CD14-positive monocyte (primary cell): ENCODE measurements at regions not wholly inside any gene's neighbourhood (a gene's known extent, or its start where the extent isn't known, plus 50 kb on each side); places are given as distances from the start of the nearest gene placed in this dataset.

Experiments used
- DNase-seq, 3 donors: peaks; one replicate each; pipeline ENCODE4 v3.0.0-alpha.2; 2011 to 2022
- H2AFZ ChIP-seq: 2 replicates; pipeline ENCODE4 v1.6.0; 2012; ENCODE audit warnings: mild to moderate bottlenecking, low read depth, low read length, inconsistent platforms; ENCODE audit not compliant: insufficient read depth, poor library complexity, severe bottlenecking
- H3K27ac ChIP-seq, 2 donors: 1 replicate in 1 of 2; 2 replicates in 1 of 2; pipeline ENCODE4 v1.5.1; 2012 to 2013; ENCODE audit warnings: low read length in 2 of 2, control low read depth in 1 of 2, inconsistent platforms in 1 of 2, low read depth in 1 of 2, mild to moderate bottlenecking in 1 of 2
- H3K27me3 ChIP-seq, 2 donors: one replicate each; pipeline versions ENCODE4 v1.6.0 to v1.6.1; 2011 to 2013; ENCODE audit warnings: low read length in 2 of 2; ENCODE audit not compliant: control insufficient read depth in 2 of 2, insufficient read depth in 2 of 2
- H3K36me3 ChIP-seq, 2 donors: replicated peaks in 1 of 2; 1 replicate in 1 of 2; 2 replicates in 1 of 2; pipeline versions ENCODE4 v1.5.1 to v1.6.1; 2012 to 2013; ENCODE audit warnings: low read length in 2 of 2, control low read depth in 1 of 2, inconsistent platforms in 1 of 2, mild to moderate bottlenecking in 1 of 2; ENCODE audit not compliant: insufficient read depth in 2 of 2, control insufficient read depth in 1 of 2
- H3K4me1 ChIP-seq, 2 donors: 1 replicate in 1 of 2; 2 replicates in 1 of 2; pipeline versions ENCODE4 v1.5.1 to v1.6.1; 2012 to 2013; ENCODE audit warnings: low read length in 2 of 2, control low read depth in 1 of 2, inconsistent platforms in 1 of 2, mild to moderate bottlenecking in 1 of 2, moderate library complexity in 1 of 2; ENCODE audit not compliant: insufficient read depth in 2 of 2, control insufficient read depth in 1 of 2
- H3K4me2 ChIP-seq: replicated peaks from 2 replicates; pipeline ENCODE3; 2012; ENCODE audit warnings: low read length, moderate library complexity, mild to moderate bottlenecking; ENCODE audit not compliant: poor library complexity, severe bottlenecking; ENCODE audit errors: extremely low read depth
- H3K4me3 ChIP-seq, 3 experiments: fragments of 200-600 bp in 1 of 3; sonication (generic) in 1 of 3; replicated peaks in 1 of 3; 1 replicate in 2 of 3; 2 replicates in 1 of 3; pipeline ENCODE4 v1.5.1; 2011 to 2013; ENCODE audit warnings: low read length in 3 of 3, mild to moderate bottlenecking in 3 of 3, control low read depth in 2 of 3, low read depth in 2 of 3, inconsistent platforms in 1 of 3, moderate library complexity in 1 of 3
- H3K79me2 ChIP-seq: 2 replicates; pipeline ENCODE4 v1.6.0; 2012; ENCODE audit warnings: mild to moderate bottlenecking, control low read depth, inconsistent platforms, low read length, moderate library complexity; ENCODE audit not compliant: insufficient read depth
- H3K9ac ChIP-seq: 2 replicates; pipeline ENCODE4 v1.6.0; 2017; ENCODE audit warnings: low read length, mild to moderate bottlenecking; ENCODE audit not compliant: insufficient read depth, poor library complexity, severe bottlenecking
- H3K9me3 ChIP-seq, 2 donors: replicated peaks in 1 of 2; 1 replicate in 1 of 2; 2 replicates in 1 of 2; pipeline versions ENCODE4 v1.5.1 to v1.6.1; 2012 to 2013; ENCODE audit warnings: low read length in 2 of 2, control low read depth in 1 of 2; ENCODE audit not compliant: control insufficient read depth in 1 of 2, insufficient read depth in 1 of 2
- H4K20me1 ChIP-seq: 2 replicates; pipeline ENCODE4 v1.6.0; 2012; ENCODE audit warnings: mild to moderate bottlenecking, low read length, control low read depth, moderate library complexity; ENCODE audit not compliant: insufficient read depth
- H3K27ac Mint-ChIP-seq, 7 donors: one replicate each; pipeline ENCODE4 v1.8.0; 2020; ENCODE audit warnings: mild to moderate bottlenecking in 7 of 7, mixed read lengths in 7 of 7, moderate library complexity in 6 of 7, inconsistent platforms in 2 of 7
- H3K27me3 Mint-ChIP-seq, 3 donors: one replicate each; pipeline ENCODE4 v1.8.0; 2021 to 2022; ENCODE audit warnings: low read depth in 3 of 3, mild to moderate bottlenecking in 3 of 3, mixed read lengths in 3 of 3, moderate library complexity in 3 of 3, inconsistent platforms in 1 of 3
- H3K36me3 Mint-ChIP-seq, 2 donors: one replicate each; pipeline ENCODE4 v1.8.0; 2020; ENCODE audit warnings: mixed read lengths in 2 of 2, inconsistent platforms in 1 of 2, mild to moderate bottlenecking in 1 of 2
- H3K4me1 Mint-ChIP-seq: one replicate; pipeline ENCODE4 v1.8.0; 2020; ENCODE audit warnings: mild to moderate bottlenecking, mixed read lengths
- H3K4me3 Mint-ChIP-seq, 2 donors: one replicate each; pipeline ENCODE4 v1.8.0; 2020; ENCODE audit warnings: mild to moderate bottlenecking in 2 of 2, mixed read lengths in 2 of 2, moderate library complexity in 1 of 2
- H3K9me3 Mint-ChIP-seq, 7 donors: one replicate each; pipeline ENCODE4 v1.8.0; 2020 to 2022; ENCODE audit warnings: mixed read lengths in 7 of 7, mild to moderate bottlenecking in 6 of 7, moderate library complexity in 6 of 7, inconsistent platforms in 2 of 7
- CTCF ChIP-seq: fragments of 200-600 bp; IDR thresholded peaks from one replicate; pipeline ENCODE4 v1.8.0; 2022; ENCODE audit warnings: antibody characterized with exemption, mild to moderate bottlenecking
- WGBS: methylation state at CpG from one replicate; pipeline ENCODE4 v1.1.5; 2013; ENCODE audit warnings: missing lambda C conversion rate; ENCODE audit not compliant: insufficient coverage; 5-methylcytosine and 5-hydroxymethylcytosine counted together
- intact Hi-C, 2 donors: fragments of 100-400 bp; cut with micrococcal nuclease; formaldehyde crosslinking; loops; one replicate each; pipeline versions ENCODE4 v1.15.0 to v1.15.1; 2023

GRCh38 chr18:64668461-64668962 is 519.6 kb upstream of the LINC00305 start:
- no peak overlapping the region for H3K9ac ChIP-seq
- no peak for TF ChIP-seq CTCF
- H3K9me3 Mint-ChIP-seq, result peaks cover 0 to 15% (median 4%) of the 10 kb centered on the region in 7 donors
- no peak overlapping the region for H2AFZ ChIP-seq
- no peak for DNase-seq
- no peaks in the 10 kb centered on the region for H3K79me2 ChIP-seq
- peaks cover 0 to 5% of the 10 kb centered on the region in 2 donors for H3K9me3 ChIP-seq
- H3K4me1 Mint-ChIP-seq, result no peaks in the 10 kb centered on the region
- no peak overlapping the region for H3K4me3 Mint-ChIP-seq
- H3K36me3 Mint-ChIP-seq, result no peaks in the 10 kb centered on the region
- no peaks in the 10 kb centered on the region for H3K4me1 ChIP-seq
- no peaks in the 10 kb centered on the region for H4K20me1 ChIP-seq
- no CpG with 5 or more reads among the region's 1 CpG for WGBS
- peaks cover 0 to 3% (median 2%) of the 10 kb centered on the region in 3 donors for H3K27me3 Mint-ChIP-seq
- no peak overlapping the region for H3K4me2 ChIP-seq
- H3K27me3 ChIP-seq, result no peaks in the 10 kb centered on the region
- intact Hi-C loops, result no loop called here
- no peak overlapping the region for H3K4me3 ChIP-seq
- no peaks in the 10 kb centered on the region for H3K36me3 ChIP-seq
- no peak overlapping the region for H3K27ac Mint-ChIP-seq
- H3K27ac ChIP-seq, result no peak overlapping the region

GRCh38 chr18:64663086-64663485 is 514.2 kb upstream of the LINC00305 start:
- TF ChIP-seq CTCF, result no peak
- no peaks in the 10 kb centered on the region for H3K4me1 Mint-ChIP-seq
- Histone ChIP-seq H3K4me2 (no peak overlapping the region), H3K36me3 (no peaks in the 10 kb centered on the region), H3K27me3 (no peaks in the 10 kb centered on the region), H3K9ac (no peak overlapping the region), H4K20me1 (no peaks in the 10 kb centered on the region), H3K4me1 (no peaks in the 10 kb centered on the region), H3K27ac (no peak overlapping the region), H3K4me3 (no peak overlapping the region), H3K79me2 (no peaks in the 10 kb centered on the region), H3K9me3 (no peaks in the 10 kb centered on the region), H2AFZ (no peak overlapping the region)
- H3K4me3 Mint-ChIP-seq, result no peak overlapping the region
- no peak for DNase-seq
- H3K27me3 Mint-ChIP-seq, result peaks cover 0 to 1% (median 0%) of the 10 kb centered on the region in 3 donors
- no peaks in the 10 kb centered on the region for H3K36me3 Mint-ChIP-seq
- no peak overlapping the region for H3K27ac Mint-ChIP-seq
- WGBS, result 71% methylated on average over 1 of the region's 2 CpGs
- peaks cover 0 to 7% (median 0%) of the 10 kb centered on the region in 7 donors for H3K9me3 Mint-ChIP-seq
- intact Hi-C loops, result no loop called here
